GM06990 (cell line): ENCODE measurements at regions not wholly inside any gene's neighbourhood (a gene's known extent, or its start where the extent isn't known, plus 50 kb on each side); places are given as distances from the start of the nearest gene placed in this dataset.

Source experiments
- DNase-seq: peaks from one replicate; pipeline ENCODE4 v3.0.0-alpha.2; 2011; ENCODE audit not compliant: insufficient read length; ENCODE audit errors: extremely low read depth
- H3K27me3 ChIP-seq: replicated peaks from 2 replicates; pipeline ENCODE4 v1.6.0; 2011; ENCODE audit warnings: low read length; ENCODE audit not compliant: control insufficient read depth, insufficient read depth
- H3K36me3 ChIP-seq: 2 replicates; pipeline ENCODE4 v1.5.1; 2011; ENCODE audit warnings: low read length; ENCODE audit not compliant: control insufficient read depth, insufficient read depth
- H3K4me3 ChIP-seq: replicated peaks from 2 replicates; pipeline ENCODE4 v1.5.1; 2011; ENCODE audit warnings: low read depth, mild to moderate bottlenecking, control low read depth, low read length
- TF ChIP-seq, protein P1 (sequence below): IDR thresholded peaks from 2 replicates; pipeline ENCODE4 v1.5.1; 2011; ENCODE audit warnings: low read length, control low read depth, mild to moderate bottlenecking, inconsistent platforms; ENCODE audit not compliant: insufficient read depth, poor library complexity, severe bottlenecking

DNA sequence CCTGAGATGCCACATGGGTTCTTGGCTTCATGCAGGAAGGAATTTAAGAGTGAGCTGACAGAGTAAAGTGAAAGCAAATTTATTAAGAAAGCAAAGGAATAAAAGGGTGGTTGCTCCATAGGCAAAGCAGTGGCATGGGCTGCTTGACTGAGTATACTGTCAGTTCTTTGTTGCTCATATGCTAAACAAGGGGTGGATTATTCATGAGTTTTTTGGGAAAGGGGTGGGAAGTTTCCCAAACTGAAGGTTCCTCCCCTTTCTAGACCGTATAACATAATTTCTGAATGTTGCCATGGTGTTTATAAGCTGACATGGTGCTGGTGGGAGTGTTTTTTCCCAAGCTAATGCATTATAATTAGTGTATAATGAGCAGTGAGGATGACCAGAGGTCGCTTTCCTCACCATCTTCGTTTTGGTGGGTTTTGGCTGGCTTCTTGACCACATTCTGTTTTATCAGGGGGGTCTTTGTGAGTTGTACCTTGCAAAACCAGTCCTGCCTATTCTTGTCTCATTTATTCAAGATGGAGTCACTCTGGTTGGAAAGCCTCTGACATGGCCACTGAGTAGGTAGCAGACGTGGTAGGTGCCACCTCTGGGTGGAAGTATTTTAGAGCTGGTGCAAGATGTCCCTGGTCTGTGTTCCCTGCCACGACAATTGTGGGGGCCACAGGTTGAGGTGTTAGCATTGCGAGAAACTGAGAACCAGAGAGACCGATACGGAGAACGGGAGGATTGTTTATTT, 107.5 kb upstream of the SDK1 start:
- H3K4me3 ChIP-seq: no peak overlapping the region
- H3K27me3 ChIP-seq: no peaks in the 10 kb centered on the region
- no peak for DNase-seq
- TF ChIP-seq, protein P1, sequence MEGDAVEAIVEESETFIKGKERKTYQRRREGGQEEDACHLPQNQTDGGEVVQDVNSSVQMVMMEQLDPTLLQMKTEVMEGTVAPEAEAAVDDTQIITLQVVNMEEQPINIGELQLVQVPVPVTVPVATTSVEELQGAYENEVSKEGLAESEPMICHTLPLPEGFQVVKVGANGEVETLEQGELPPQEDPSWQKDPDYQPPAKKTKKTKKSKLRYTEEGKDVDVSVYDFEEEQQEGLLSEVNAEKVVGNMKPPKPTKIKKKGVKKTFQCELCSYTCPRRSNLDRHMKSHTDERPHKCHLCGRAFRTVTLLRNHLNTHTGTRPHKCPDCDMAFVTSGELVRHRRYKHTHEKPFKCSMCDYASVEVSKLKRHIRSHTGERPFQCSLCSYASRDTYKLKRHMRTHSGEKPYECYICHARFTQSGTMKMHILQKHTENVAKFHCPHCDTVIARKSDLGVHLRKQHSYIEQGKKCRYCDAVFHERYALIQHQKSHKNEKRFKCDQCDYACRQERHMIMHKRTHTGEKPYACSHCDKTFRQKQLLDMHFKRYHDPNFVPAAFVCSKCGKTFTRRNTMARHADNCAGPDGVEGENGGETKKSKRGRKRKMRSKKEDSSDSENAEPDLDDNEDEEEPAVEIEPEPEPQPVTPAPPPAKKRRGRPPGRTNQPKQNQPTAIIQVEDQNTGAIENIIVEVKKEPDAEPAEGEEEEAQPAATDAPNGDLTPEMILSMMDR: no peak
- H3K36me3 ChIP-seq: no peaks in the 10 kb centered on the region

DNA sequence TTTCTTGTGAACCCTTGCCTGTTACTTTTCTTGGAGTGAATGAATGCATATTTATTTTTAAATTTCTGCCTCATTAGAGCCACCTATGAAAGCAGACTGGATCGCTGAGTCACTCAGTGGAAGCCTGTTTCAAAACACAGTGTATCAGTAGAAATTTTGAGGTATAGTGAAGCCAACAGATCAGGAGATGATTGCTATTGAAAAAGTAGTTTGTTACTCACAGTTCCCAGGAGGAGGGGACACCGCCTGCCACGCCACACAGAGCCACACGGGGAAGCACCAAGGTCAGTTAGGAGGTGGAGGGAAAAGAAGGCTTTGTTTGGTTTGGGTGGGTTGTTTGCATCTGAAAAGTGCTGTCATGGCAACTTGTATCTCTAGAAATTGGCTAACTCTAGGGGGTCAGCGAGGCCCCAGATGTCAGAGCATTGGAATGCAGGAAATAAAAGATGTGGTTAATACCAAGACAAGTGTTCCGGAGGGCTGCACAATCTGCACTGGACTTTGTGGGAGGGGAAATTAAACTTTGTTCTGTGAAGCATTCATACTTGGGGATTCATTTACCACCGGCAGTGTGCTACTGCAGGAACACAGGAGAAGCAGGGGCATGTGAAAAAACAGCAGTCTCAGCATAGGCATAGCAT, 106.4 kb upstream of the SDK1 start:
- Histone ChIP-seq H3K36me3 (no peaks in the 10 kb centered on the region), H3K4me3 (no peak overlapping the region), H3K27me3 (no peaks in the 10 kb centered on the region)
- TF ChIP-seq, protein P1: no peak
- DNase-seq: no peak

DNA sequence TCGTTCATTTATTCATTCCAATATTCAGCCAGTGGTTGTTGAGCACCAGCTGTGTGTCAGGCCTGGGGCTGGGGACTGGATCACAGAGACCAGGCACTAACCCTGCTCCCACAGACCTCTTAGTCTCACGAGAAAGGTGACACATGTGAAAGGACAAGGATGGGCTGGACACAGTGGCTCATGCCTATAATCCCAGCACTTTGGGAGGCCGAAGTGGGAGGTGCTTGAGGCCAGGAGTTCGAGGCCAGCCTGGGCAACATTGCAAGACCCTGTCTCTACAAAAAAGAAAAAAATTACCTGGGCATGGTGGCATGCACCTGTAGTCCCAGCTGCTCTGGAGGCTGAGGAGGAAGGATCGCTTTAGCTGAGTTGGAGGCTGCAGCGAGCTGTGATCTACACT, 105.9 kb upstream of the SDK1 start:
- no peaks in the 10 kb centered on the region for H3K27me3 ChIP-seq
- TF ChIP-seq, protein P1: no peak
- H3K36me3 ChIP-seq: no peaks in the 10 kb centered on the region
- H3K4me3 ChIP-seq: no peak overlapping the region
- no peak for DNase-seq

DNA sequence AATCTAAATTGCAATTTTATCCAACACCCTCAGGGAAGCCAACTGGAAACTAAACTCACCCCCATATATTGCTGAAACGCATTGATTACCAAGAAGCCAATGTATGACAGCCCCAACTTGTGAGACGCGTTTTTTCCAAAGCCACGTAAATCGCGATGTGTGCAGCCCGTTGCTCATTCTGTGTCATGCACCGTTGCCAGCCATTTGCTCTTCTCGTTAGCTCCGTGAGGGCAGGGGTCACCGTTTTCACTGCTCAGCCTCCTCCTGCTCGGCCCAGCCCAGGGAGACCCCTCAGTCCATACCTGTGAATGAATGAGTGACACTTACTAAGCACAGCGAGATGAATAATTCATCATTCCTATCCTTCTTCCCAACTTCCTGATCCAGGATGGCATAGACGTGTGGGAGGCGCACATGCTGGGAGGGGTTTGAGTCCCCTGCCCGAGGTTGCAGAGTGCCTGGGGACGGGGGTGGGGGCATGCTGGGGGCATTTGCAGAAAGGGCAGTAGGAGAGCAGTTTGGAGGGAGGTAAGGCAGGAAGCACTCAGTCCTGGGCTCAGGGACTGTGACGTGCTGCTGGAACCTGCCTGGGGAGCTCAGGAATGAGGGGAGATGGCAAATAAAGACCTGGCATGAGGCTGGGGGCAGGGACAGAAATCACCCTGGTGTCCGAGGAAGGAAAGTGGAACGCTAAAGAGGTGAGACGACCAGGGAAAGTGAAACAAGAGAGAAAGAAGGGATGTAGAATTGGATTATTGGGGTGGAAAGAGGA, 104.2 kb upstream of the SDK1 start:
- Histone ChIP-seq H3K36me3 (no peaks in the 10 kb centered on the region), H3K27me3 (no peaks in the 10 kb centered on the region), H3K4me3 (no peak overlapping the region)
- TF ChIP-seq, protein P1: no peak
- DNase-seq: no peak

DNA sequence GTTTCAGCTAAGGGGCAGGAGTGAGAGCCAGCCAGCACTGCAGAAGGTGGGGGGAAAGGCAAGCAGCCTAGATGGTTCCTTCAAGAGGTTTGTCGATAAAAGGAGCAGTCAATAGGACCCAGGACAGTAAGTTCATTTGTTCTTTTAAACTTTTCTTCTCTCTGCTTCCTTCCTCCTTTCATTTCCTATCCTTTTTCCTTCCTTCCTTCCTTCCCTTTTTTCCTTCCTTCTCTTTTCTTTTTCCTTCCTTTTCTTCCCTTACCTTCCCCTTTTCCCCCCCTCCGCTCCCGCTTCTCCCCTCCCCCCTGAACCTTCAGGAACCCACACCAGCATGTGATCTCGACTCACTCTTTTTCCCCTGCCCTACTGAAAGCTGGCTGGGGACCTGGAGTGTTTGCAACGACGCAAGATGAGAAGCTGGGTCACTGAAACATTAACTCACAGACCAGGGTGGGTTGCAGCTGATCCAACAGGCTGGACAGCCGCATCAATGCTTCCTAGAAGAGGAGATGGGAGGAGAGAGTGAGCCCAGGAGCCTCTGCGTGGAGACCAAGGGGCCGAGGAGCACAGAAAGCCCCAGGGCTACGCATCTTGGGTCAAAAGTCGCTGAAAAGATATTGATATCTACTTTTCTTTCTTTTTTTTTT, 103.4 kb upstream of the SDK1 start:
- Histone ChIP-seq H3K36me3 (no peaks in the 10 kb centered on the region), H3K4me3 (no peak overlapping the region), H3K27me3 (no peaks in the 10 kb centered on the region)
- DNase-seq: no peak
- TF ChIP-seq, protein P1: no peak
